DND-41 (cell line): ENCODE measurements at regions not wholly inside any gene's neighbourhood (a gene's known extent, or its start where the extent isn't known, plus 50 kb on each side); places are given as distances from the start of the nearest gene placed in this dataset.

Experiments used
- EZH2 ChIP-seq: IDR thresholded peaks from 3 replicates; pipeline ENCODE4 v1.6.1; 2012; ENCODE audit warnings: borderline replicate concordance, low read depth, mild to moderate bottlenecking, moderate library complexity, low read length, inconsistent platforms; ENCODE audit not compliant: severe bottlenecking
- TF ChIP-seq, protein P1 (sequence below): IDR thresholded peaks from 2 replicates; pipeline ENCODE4 v1.5.1; 2012; ENCODE audit warnings: borderline replicate concordance, low read length, moderate library complexity, mild to moderate bottlenecking; ENCODE audit not compliant: poor library complexity, severe bottlenecking; ENCODE audit errors: extremely low read depth

DNA sequence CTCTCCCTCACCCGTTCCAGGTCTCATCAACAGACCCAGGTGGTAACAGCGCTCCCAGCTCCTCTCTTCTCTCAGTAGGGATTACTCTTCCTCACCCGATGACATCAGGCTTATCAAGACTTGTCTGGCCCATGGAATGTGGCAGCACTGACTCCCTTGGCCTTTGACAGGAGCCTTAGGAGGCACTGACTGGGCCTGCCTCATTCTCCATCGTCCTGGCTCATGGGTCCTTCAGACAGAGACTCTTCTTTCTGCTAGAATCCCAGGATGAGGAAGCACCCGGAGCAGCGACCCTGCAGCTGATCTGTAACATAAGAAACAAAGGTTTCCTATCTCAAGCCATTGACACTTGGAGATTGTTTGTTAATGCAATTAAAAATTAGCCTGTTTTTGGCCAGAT lies 1063.6 kb downstream of the TBC1D22A start:
- TF ChIP-seq, protein P1, sequence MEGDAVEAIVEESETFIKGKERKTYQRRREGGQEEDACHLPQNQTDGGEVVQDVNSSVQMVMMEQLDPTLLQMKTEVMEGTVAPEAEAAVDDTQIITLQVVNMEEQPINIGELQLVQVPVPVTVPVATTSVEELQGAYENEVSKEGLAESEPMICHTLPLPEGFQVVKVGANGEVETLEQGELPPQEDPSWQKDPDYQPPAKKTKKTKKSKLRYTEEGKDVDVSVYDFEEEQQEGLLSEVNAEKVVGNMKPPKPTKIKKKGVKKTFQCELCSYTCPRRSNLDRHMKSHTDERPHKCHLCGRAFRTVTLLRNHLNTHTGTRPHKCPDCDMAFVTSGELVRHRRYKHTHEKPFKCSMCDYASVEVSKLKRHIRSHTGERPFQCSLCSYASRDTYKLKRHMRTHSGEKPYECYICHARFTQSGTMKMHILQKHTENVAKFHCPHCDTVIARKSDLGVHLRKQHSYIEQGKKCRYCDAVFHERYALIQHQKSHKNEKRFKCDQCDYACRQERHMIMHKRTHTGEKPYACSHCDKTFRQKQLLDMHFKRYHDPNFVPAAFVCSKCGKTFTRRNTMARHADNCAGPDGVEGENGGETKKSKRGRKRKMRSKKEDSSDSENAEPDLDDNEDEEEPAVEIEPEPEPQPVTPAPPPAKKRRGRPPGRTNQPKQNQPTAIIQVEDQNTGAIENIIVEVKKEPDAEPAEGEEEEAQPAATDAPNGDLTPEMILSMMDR, result no peak
- no peak for TF ChIP-seq EZH2
